ENCODE measurements at regions not wholly inside any gene's neighbourhood (a gene's known extent, or its start where the extent isn't known, plus 50 kb on each side); places are given as distances from the start of the nearest gene placed in this dataset.

GRCh38 chr17:34733333-34733732 is 154.0 kb downstream of the TMEM132E start:
- TF ChIP-seq CTCF (IDR thresholded peaks at IDR 0.05) = no peak
- H3K27ac ChIP-seq = no peak overlapping the region
- H3K4me3 ChIP-seq = no peak overlapping the region
- DNase-seq (ENCODE audit: low spot score) = no peak

- no peak overlapping the region for H3K27ac ChIP-seq
- TF ChIP-seq CTCF (IDR thresholded peaks at IDR 0.05) = no peak
- no peak overlapping the region for H3K4me3 ChIP-seq
- peak; percentile 38 for DNase-seq (ENCODE audit: low spot score)
Measured at GRCh38 chr17:34730816-34731215, 151.4 kb downstream of the TMEM132E start.

- no peak for TF ChIP-seq CTCF (IDR thresholded peaks at IDR 0.05)
- peak; percentile 58 for DNase-seq (ENCODE audit: low spot score)
- Histone ChIP-seq H3K27ac (no peak overlapping the region), H3K4me3 (no peak overlapping the region)
Measured at GRCh38 chr17:34728771-34729310, 149.5 kb downstream of the TMEM132E start.

GRCh38 chr17:34727601-34728000 is 148.2 kb downstream of the TMEM132E start:
- TF ChIP-seq CTCF (IDR thresholded peaks at IDR 0.05) = no peak
- peak; percentile 29 for DNase-seq (ENCODE audit: low spot score)
- H3K27ac ChIP-seq = no peak overlapping the region
- no peak overlapping the region for H3K4me3 ChIP-seq

- no peak overlapping the region for H3K4me3 ChIP-seq
- no peak for TF ChIP-seq CTCF (IDR thresholded peaks at IDR 0.05)
- DNase-seq (ENCODE audit: low spot score) = peak; percentile 31
- no peak overlapping the region for H3K27ac ChIP-seq
Measured at GRCh38 chr17:34726536-34727384, 147.4 kb downstream of the TMEM132E start.

GRCh38 chr17:34725725-34726124 is 146.3 kb downstream of the TMEM132E start:
- no peak overlapping the region for H3K4me3 ChIP-seq
- peak; percentile 11 for DNase-seq (ENCODE audit: low spot score)
- no peak overlapping the region for H3K27ac ChIP-seq
- no peak for TF ChIP-seq CTCF (IDR thresholded peaks at IDR 0.05)

- Histone ChIP-seq H3K27ac (no peak overlapping the region), H3K4me3 (no peak overlapping the region)
- DNase-seq (ENCODE audit: low spot score) = peak; percentile 47
- TF ChIP-seq CTCF (IDR thresholded peaks at IDR 0.05) = no peak
Measured at GRCh38 chr17:34725008-34725407, 145.6 kb downstream of the TMEM132E start.

Measured in coronary artery (tissue), 2 donors.